ENCODE measurements at regions not wholly inside any gene's neighbourhood (a gene's known extent, or its start where the extent isn't known, plus 50 kb on each side); places are given as distances from the start of the nearest gene placed in this dataset.

GRCh38 chr5:18749763-18750162 lies 1115.5 kb downstream of the TAF11L14 start:
- no peak for DNase-seq
- H3K36me3 Mint-ChIP-seq (ENCODE audit: insufficient read depth, unreplicated experiment), result peaks cover 13% of the 10 kb centered on the region
- no peak overlapping the region for H3K4me3 Mint-ChIP-seq (ENCODE audit: low read depth, unreplicated experiment)
- CTCF ChIA-PET, result no interaction called here
- peaks cover 6% of the 10 kb centered on the region for H3K9me3 Mint-ChIP-seq (ENCODE audit: low read depth, unreplicated experiment)
- H3K27ac Mint-ChIP-seq (ENCODE audit: unreplicated experiment), result no peak overlapping the region
- intact Hi-C loops (cut with micrococcal nuclease; ENCODE audit: unreplicated experiment), result no loop called here
- H3K27me3 Mint-ChIP-seq (ENCODE audit: unreplicated experiment), result no peaks in the 10 kb centered on the region
- TF ChIP-seq, protein P1, sequence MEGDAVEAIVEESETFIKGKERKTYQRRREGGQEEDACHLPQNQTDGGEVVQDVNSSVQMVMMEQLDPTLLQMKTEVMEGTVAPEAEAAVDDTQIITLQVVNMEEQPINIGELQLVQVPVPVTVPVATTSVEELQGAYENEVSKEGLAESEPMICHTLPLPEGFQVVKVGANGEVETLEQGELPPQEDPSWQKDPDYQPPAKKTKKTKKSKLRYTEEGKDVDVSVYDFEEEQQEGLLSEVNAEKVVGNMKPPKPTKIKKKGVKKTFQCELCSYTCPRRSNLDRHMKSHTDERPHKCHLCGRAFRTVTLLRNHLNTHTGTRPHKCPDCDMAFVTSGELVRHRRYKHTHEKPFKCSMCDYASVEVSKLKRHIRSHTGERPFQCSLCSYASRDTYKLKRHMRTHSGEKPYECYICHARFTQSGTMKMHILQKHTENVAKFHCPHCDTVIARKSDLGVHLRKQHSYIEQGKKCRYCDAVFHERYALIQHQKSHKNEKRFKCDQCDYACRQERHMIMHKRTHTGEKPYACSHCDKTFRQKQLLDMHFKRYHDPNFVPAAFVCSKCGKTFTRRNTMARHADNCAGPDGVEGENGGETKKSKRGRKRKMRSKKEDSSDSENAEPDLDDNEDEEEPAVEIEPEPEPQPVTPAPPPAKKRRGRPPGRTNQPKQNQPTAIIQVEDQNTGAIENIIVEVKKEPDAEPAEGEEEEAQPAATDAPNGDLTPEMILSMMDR (IDR thresholded peaks at IDR 0.05; ENCODE audit: unreplicated experiment), result no peak
- no peaks in the 10 kb centered on the region for H3K4me1 Mint-ChIP-seq (ENCODE audit: low read depth, unreplicated experiment)
- no TSS peak for BruUV-seq (replicated peaks)

- Mint-ChIP-seq H3K27me3 (ENCODE audit: unreplicated experiment) (no peaks in the 10 kb centered on the region), H3K4me3 (ENCODE audit: low read depth, unreplicated experiment) (no peak overlapping the region), H3K36me3 (ENCODE audit: insufficient read depth, unreplicated experiment) (no peaks in the 10 kb centered on the region), H3K27ac (ENCODE audit: unreplicated experiment) (no peak overlapping the region), H3K9me3 (ENCODE audit: low read depth, unreplicated experiment) (peaks cover 4% of the 10 kb centered on the region), H3K4me1 (ENCODE audit: low read depth, unreplicated experiment) (no peaks in the 10 kb centered on the region)
- BruUV-seq (replicated peaks), result no TSS peak
- DNase-seq, result no peak
- intact Hi-C loops (cut with micrococcal nuclease; ENCODE audit: unreplicated experiment), result no loop called here
- TF ChIP-seq, protein P1 (IDR thresholded peaks at IDR 0.05; ENCODE audit: unreplicated experiment), result no peak
- CTCF ChIA-PET, result no interaction called here
These were observed 1118.1 kb downstream of the TAF11L14 start for GRCh38 chr5:18752317-18752716.

DNA sequence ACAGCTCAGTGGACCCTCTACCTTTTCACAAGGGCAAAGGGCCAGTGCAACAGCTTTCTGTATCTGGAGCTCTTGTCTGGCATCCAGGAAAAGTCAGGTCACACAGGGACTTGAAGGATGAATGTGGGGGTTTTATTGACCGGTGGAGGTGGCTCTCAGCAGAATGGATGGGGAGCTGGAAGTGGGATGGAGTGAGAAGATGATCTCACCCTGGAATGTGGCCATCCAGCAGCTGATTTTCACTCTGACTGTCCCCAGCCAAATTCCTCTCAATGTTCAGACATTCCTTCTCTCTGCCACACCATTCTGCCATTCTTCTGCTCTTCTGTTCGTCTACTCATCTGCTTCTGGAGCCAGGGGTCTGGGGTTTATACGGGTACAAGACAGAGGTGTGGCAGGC lies 1119.9 kb downstream of the TAF11L14 start:
- CTCF ChIA-PET, result no interaction called here
- Mint-ChIP-seq H3K36me3 (ENCODE audit: insufficient read depth, unreplicated experiment) (no peaks in the 10 kb centered on the region), H3K9me3 (ENCODE audit: low read depth, unreplicated experiment) (peaks cover 3% of the 10 kb centered on the region), H3K27ac (ENCODE audit: unreplicated experiment) (no peak overlapping the region), H3K27me3 (ENCODE audit: unreplicated experiment) (no peaks in the 10 kb centered on the region), H3K4me1 (ENCODE audit: low read depth, unreplicated experiment) (no peaks in the 10 kb centered on the region), H3K4me3 (ENCODE audit: low read depth, unreplicated experiment) (no peak overlapping the region)
- TF ChIP-seq, protein P1 (IDR thresholded peaks at IDR 0.05; ENCODE audit: unreplicated experiment), result no peak
- no TSS peak for BruUV-seq (replicated peaks)
- no peak for DNase-seq
- intact Hi-C loops (cut with micrococcal nuclease; ENCODE audit: unreplicated experiment), result no loop called here

DNA sequence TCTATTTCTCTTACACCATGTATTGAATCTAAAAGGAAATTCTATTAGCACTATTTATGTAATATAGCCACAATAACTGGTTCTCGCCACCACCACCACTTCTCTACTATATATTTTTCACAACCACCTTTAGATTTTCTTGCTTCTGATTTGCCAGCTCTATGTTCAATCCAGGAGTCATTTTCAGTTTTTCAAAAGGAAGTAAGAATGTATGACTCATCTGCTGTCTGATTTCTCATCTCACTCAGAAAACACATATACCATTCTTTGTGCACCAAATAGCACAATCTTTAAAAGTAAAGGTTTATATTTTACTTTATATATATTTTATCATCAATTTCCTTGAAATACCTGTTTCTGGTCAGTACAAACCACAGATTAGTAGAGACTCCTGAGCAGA lies 1127.5 kb downstream of the TAF11L14 start:
- H3K4me1 Mint-ChIP-seq (ENCODE audit: low read depth, unreplicated experiment), result peaks cover 14% of the 10 kb centered on the region
- peak overlapping the region; percentile 48 for H3K27ac Mint-ChIP-seq (ENCODE audit: unreplicated experiment)
- no peak for DNase-seq
- H3K4me3 Mint-ChIP-seq (ENCODE audit: low read depth, unreplicated experiment), result no peak overlapping the region
- H3K36me3 Mint-ChIP-seq (ENCODE audit: insufficient read depth, unreplicated experiment), result peaks cover 4% of the 10 kb centered on the region
- no TSS peak for BruUV-seq (replicated peaks)
- intact Hi-C loops (cut with micrococcal nuclease; ENCODE audit: unreplicated experiment), result no loop called here
- CTCF ChIA-PET, result no interaction called here
- TF ChIP-seq, protein P1 (IDR thresholded peaks at IDR 0.05; ENCODE audit: unreplicated experiment), result no peak
- peaks cover 7% of the 10 kb centered on the region for H3K9me3 Mint-ChIP-seq (ENCODE audit: low read depth, unreplicated experiment)
- H3K27me3 Mint-ChIP-seq (ENCODE audit: unreplicated experiment), result no peaks in the 10 kb centered on the region

- Mint-ChIP-seq H3K9me3 (ENCODE audit: low read depth, unreplicated experiment) (peaks cover 7% of the 10 kb centered on the region), H3K27ac (ENCODE audit: unreplicated experiment) (no peak overlapping the region), H3K27me3 (ENCODE audit: unreplicated experiment) (no peaks in the 10 kb centered on the region), H3K4me1 (ENCODE audit: low read depth, unreplicated experiment) (peaks cover 14% of the 10 kb centered on the region), H3K36me3 (ENCODE audit: insufficient read depth, unreplicated experiment) (peaks cover 4% of the 10 kb centered on the region), H3K4me3 (ENCODE audit: low read depth, unreplicated experiment) (no peak overlapping the region)
- CTCF ChIA-PET, result no interaction called here
- TF ChIP-seq, protein P1 (IDR thresholded peaks at IDR 0.05; ENCODE audit: unreplicated experiment), result no peak
- BruUV-seq (replicated peaks), result no TSS peak
- intact Hi-C loops (cut with micrococcal nuclease; ENCODE audit: unreplicated experiment), result no loop called here
- no peak for DNase-seq
These were observed 1129.9 kb downstream of the TAF11L14 start for GRCh38 chr5:18764161-18764560.
